Stomach (tissue), 8 donors: ENCODE measurements at regions not wholly inside any gene's neighbourhood (a gene's known extent, or its start where the extent isn't known, plus 50 kb on each side); places are given as distances from the start of the nearest gene placed in this dataset.

Experiments used
- DNase-seq, 2 donors: peaks; one replicate each; pipeline versions ENCODE4 v3.0.0 to v3.0.0-alpha.2; 2013 to 2019
- H3K27ac ChIP-seq, 5 donors: fragments of 200-600 bp in 4 of 5; sonication (generic) in 4 of 5; one replicate each; pipeline ENCODE4 v1.5.1; 2013 to 2019; ENCODE audit warnings: mild to moderate bottlenecking in 1 of 5, moderate library complexity in 1 of 5
- H3K27me3 ChIP-seq, 3 donors: fragments of 200-600 bp; sonication (generic); one replicate each; pipeline ENCODE4 v1.5.1; 2017 to 2019; ENCODE audit warnings: mixed run types in 1 of 3
- H3K36me3 ChIP-seq, 4 donors: fragments of 200-600 bp; sonication (generic); 1 replicate in 3 of 4; 2 replicates in 1 of 4; pipeline ENCODE4 v1.5.1; 2016 to 2019
- H3K4me1 ChIP-seq, 4 donors: fragments of 200-600 bp; sonication (generic); one replicate each; pipeline ENCODE4 v1.5.1; 2016 to 2019
- H3K4me3 ChIP-seq, 4 donors: fragments of 200-600 bp; sonication (generic) in 3 of 4; one replicate each; pipeline ENCODE4 v1.5.1; 2016 to 2019; ENCODE audit warnings: mild to moderate bottlenecking in 1 of 4
- H3K9me3 ChIP-seq, 4 donors: fragments of 200-600 bp; sonication (generic); one replicate each; pipeline ENCODE4 v1.5.1; 2016 to 2019
- CTCF ChIP-seq, 7 experiments: fragments of 450-650 bp in 4 of 7; fragments of 200-600 bp in 3 of 7; sonication (generic) in 3 of 7; IDR thresholded peaks; one replicate each; pipeline ENCODE4 v1.5.1; 2016 to 2019; ENCODE audit warnings: antibody characterized with exemption in 7 of 7, control low read depth in 2 of 7, mild to moderate bottlenecking in 1 of 7
- EP300 ChIP-seq: sonication (generic); formaldehyde crosslinking; IDR thresholded peaks from one replicate; pipeline ENCODE4 v1.6.1; 2017; ENCODE audit warnings: antibody characterized with exemption
- POLR2A ChIP-seq, 4 donors: fragments of 450-650 bp; IDR thresholded peaks; one replicate each; pipeline ENCODE4 v1.6.1; 2016; ENCODE audit warnings: antibody characterized with exemption in 4 of 4, control low read depth in 2 of 4, mild to moderate bottlenecking in 1 of 4, moderate library complexity in 1 of 4
- POLR2AphosphoS5 ChIP-seq, 3 donors: sonication (generic); formaldehyde crosslinking; IDR thresholded peaks; one replicate each; pipeline ENCODE4 v1.6.1; 2016; ENCODE audit warnings: antibody characterized with exemption in 3 of 3
- WGBS, 5 donors: extraction: QIAGEN DNeasy Blood & Tissue Kit in 3 of 5; methylation state at CpG; one replicate each; pipeline versions ENCODE4 v1.1.5 to v1.1.7; 2013 to 2018; 5-methylcytosine and 5-hydroxymethylcytosine counted together
- intact Hi-C: fragments of 100-400 bp; cut with DNase I; formaldehyde crosslinking; loops from one replicate; pipeline ENCODE4 v1.15.1; 2023; ENCODE audit warnings: low total_unique reads
- donor health status: healthy with polysubstance abuse.
- donor health status: Bipolar disorder and iron deficiency.
- donor health status: healthy.

- Histone ChIP-seq H3K27ac (no peak overlapping the region), H3K36me3 (no peaks in the 10 kb centered on the region), H3K9me3 (peaks cover 0 to 9% (median 3%) of the 10 kb centered on the region in 4 donors), H3K4me1 (no peaks in the 10 kb centered on the region), H3K27me3 (no peaks in the 10 kb centered on the region), H3K4me3 (no peak overlapping the region)
- WGBS, 5 donors, result 66 to 95% (median 92%) methylated on average over 1 of the region's 1 CpG
- intact Hi-C loops, result no loop called here
- no peak for TF ChIP-seq POLR2AphosphoS5 (IDR thresholded peaks at IDR 0.05)
- no peak for TF ChIP-seq EP300
- DNase-seq, result peak in 1 of 2 donors; percentile 9
Observed at GRCh38 chr1:106063510-106063909, 993.0 kb upstream of the PRMT6 start.

- H3K36me3 ChIP-seq, result no peaks in the 10 kb centered on the region
- no peak overlapping the region for H3K4me3 ChIP-seq
- no peaks in the 10 kb centered on the region for H3K4me1 ChIP-seq
- intact Hi-C loops, result no loop called here
- no peaks in the 10 kb centered on the region for H3K27me3 ChIP-seq
- no peak overlapping the region for H3K27ac ChIP-seq
- no peak for DNase-seq
- no peaks in the 10 kb centered on the region for H3K9me3 ChIP-seq
- 70 to 79% (median 75%) methylated on average over 7 of the region's 7 CpGs for WGBS, 5 donors
- TF ChIP-seq POLR2A (IDR thresholded peaks at IDR 0.05), result no peak
- no peak for TF ChIP-seq POLR2AphosphoS5 (IDR thresholded peaks at IDR 0.05)
- TF ChIP-seq CTCF (IDR thresholded peaks at IDR 0.05), result no peak
- no peak for TF ChIP-seq EP300
Observed at GRCh38 chr1:106072909-106073600, 983.4 kb upstream of the PRMT6 start.

- Histone ChIP-seq H3K4me1 (no peaks in the 10 kb centered on the region), H3K4me3 (no peak overlapping the region), H3K27ac (no peak overlapping the region), H3K27me3 (peaks cover 0 to 7% (median 0%) of the 10 kb centered on the region in 3 donors), H3K36me3 (no peaks in the 10 kb centered on the region), H3K9me3 (peaks cover 0 to 9% (median 3%) of the 10 kb centered on the region in 4 donors)
- DNase-seq, result peak in 1 of 2 donors; percentile 17
- 22 to 45% (median 27%) methylated on average over 17 to 41 of the region's 41 CpGs for WGBS, 5 donors
- intact Hi-C loops, result no loop called here
- TF ChIP-seq EP300 (no peak), POLR2AphosphoS5 (IDR thresholded peaks at IDR 0.05) (no peak), POLR2A (IDR thresholded peaks at IDR 0.05) (no peak), CTCF (IDR thresholded peaks at IDR 0.05) (no peak)
Observed at GRCh38 chr1:106080608-106081325, 975.7 kb upstream of the PRMT6 start.

GRCh38 chr1:106111044-106111443 lies 945.4 kb upstream of the PRMT6 start:
- WGBS, 5 donors, result 44 to 63% (median 61%) methylated on average over 2 of the region's 2 CpGs
- no peak for TF ChIP-seq POLR2A (IDR thresholded peaks at IDR 0.05)
- TF ChIP-seq POLR2AphosphoS5 (IDR thresholded peaks at IDR 0.05), result no peak
- no peak for TF ChIP-seq CTCF (IDR thresholded peaks at IDR 0.05)
- TF ChIP-seq EP300, result no peak
- H3K4me1 ChIP-seq, result no peaks in the 10 kb centered on the region
- peaks cover 0 to 14% (median 0%) of the 10 kb centered on the region in 4 donors for H3K9me3 ChIP-seq
- H3K27ac ChIP-seq, result no peak overlapping the region
- no peak overlapping the region for H3K4me3 ChIP-seq
- DNase-seq, result no peak
- H3K36me3 ChIP-seq, result no peaks in the 10 kb centered on the region
- H3K27me3 ChIP-seq, result no peaks in the 10 kb centered on the region
- intact Hi-C loops, result no loop called here
